ENCODE measurements at regions not wholly inside any gene's neighbourhood (a gene's known extent, or its start where the extent isn't known, plus 50 kb on each side); places are given as distances from the start of the nearest gene placed in this dataset.
A peak's percentile ranks its signal among the peaks of the same experiment; 100 is the strongest.

- TF ChIP-seq CTCF (IDR thresholded peaks at IDR 0.05), result no peak
- Histone ChIP-seq H3K36me3 (ENCODE audit: insufficient read depth in 1 of 2, low read depth in 1 of 2) (no peaks in the 10 kb centered on the region), H3K4me1 (no peaks in the 10 kb centered on the region), H3K27ac (no peak overlapping the region), H3K9me3 (no peaks in the 10 kb centered on the region), H3K27me3 (ENCODE audit: insufficient read depth in 3 of 3, low read length in 2 of 3) (no peaks in the 10 kb centered on the region), H3K4me3 (no peak overlapping the region)
- intact Hi-C loops (cut with DNase I), result no loop called here
- ATAC-seq (no peak), DNase-seq (no peak)
- WGBS, 3 donors, result 64 to 71% (median 68%) methylated on average over 4 of the region's 4 CpGs
Measured at GRCh38 chr5:104355350-104355749, 792.8 kb upstream of the NUDT12 start.

GRCh38 chr5:104353371-104353770 is 790.8 kb upstream of the NUDT12 start:
- no peaks in the 10 kb centered on the region for H3K9me3 ChIP-seq
- ATAC-seq (no peak), DNase-seq (no peak)
- TF ChIP-seq CTCF (IDR thresholded peaks at IDR 0.05), result no peak
- no peaks in the 10 kb centered on the region for H3K4me1 ChIP-seq
- WGBS, 3 donors, result 33 to 49% (median 37%) methylated on average over 4 of the region's 4 CpGs
- H3K36me3 ChIP-seq (ENCODE audit: insufficient read depth in 1 of 2, low read depth in 1 of 2), result no peaks in the 10 kb centered on the region
- no peak overlapping the region for H3K27ac ChIP-seq
- no peaks in the 10 kb centered on the region for H3K27me3 ChIP-seq (ENCODE audit: insufficient read depth in 3 of 3, low read length in 2 of 3)
- intact Hi-C loops (cut with DNase I), result no loop called here
- H3K4me3 ChIP-seq, result no peak overlapping the region

GRCh38 chr5:104352954-104353353 is 790.4 kb upstream of the NUDT12 start:
- no peak for TF ChIP-seq CTCF (IDR thresholded peaks at IDR 0.05)
- H3K27ac ChIP-seq, result no peak overlapping the region
- H3K9me3 ChIP-seq, result no peaks in the 10 kb centered on the region
- ATAC-seq, result no peak
- 86 to 100% (median 95%) methylated on average over 1 of the region's 1 CpG for WGBS, 3 donors
- DNase-seq, result no peak
- H3K4me3 ChIP-seq, result no peak overlapping the region
- H3K36me3 ChIP-seq (ENCODE audit: insufficient read depth in 1 of 2, low read depth in 1 of 2), result no peaks in the 10 kb centered on the region
- H3K27me3 ChIP-seq (ENCODE audit: insufficient read depth in 3 of 3, low read length in 2 of 3), result no peaks in the 10 kb centered on the region
- H3K4me1 ChIP-seq, result no peaks in the 10 kb centered on the region
- intact Hi-C loops (cut with DNase I), result no loop called here

GRCh38 chr5:104347119-104347708 is 784.6 kb upstream of the NUDT12 start:
- no peaks in the 10 kb centered on the region for H3K27me3 ChIP-seq (ENCODE audit: insufficient read depth in 3 of 3, low read length in 2 of 3)
- WGBS, 3 donors, result 9 to 22% (median 18%) methylated on average over 1 of the region's 1 CpG
- H3K9me3 ChIP-seq, result no peaks in the 10 kb centered on the region
- H3K4me1 ChIP-seq, result no peaks in the 10 kb centered on the region
- H3K36me3 ChIP-seq (ENCODE audit: insufficient read depth in 1 of 2, low read depth in 1 of 2), result no peaks in the 10 kb centered on the region
- no peak for ATAC-seq
- peak; percentile 20 for TF ChIP-seq CTCF (IDR thresholded peaks at IDR 0.05)
- H3K27ac ChIP-seq, result no peak overlapping the region
- H3K4me3 ChIP-seq, result no peak overlapping the region
- DNase-seq, result no peak
- intact Hi-C loops (cut with DNase I), result no loop called here
